Fibroblast of pulmonary artery (primary cell): ENCODE measurements at regions not wholly inside any gene's neighbourhood (a gene's known extent, or its start where the extent isn't known, plus 50 kb on each side); places are given as distances from the start of the nearest gene placed in this dataset.

Experiments
- DNase-seq: peaks from one replicate; pipeline ENCODE4 v3.0.0-alpha.2; 2010; ENCODE audit warnings: low read depth
- H3K4me3 ChIP-seq: replicated peaks from 2 replicates; pipeline ENCODE4 v1.5.1; 2011; ENCODE audit warnings: low read depth, mild to moderate bottlenecking, control low read depth, low read length, moderate library complexity
- CTCF ChIP-seq: IDR thresholded peaks from 2 replicates; pipeline ENCODE4 v1.5.1; 2011; ENCODE audit warnings: mild to moderate bottlenecking, control low read depth, low read length, inconsistent platforms; ENCODE audit errors: missing control alignments

GRCh38 chr1:83028467-83028866, 970.5 kb downstream of the TTLL7 start:
- TF ChIP-seq CTCF: no peak
- no peak for DNase-seq
- H3K4me3 ChIP-seq: no peak overlapping the region

- no peak for DNase-seq
- H3K4me3 ChIP-seq: no peak overlapping the region
- no peak for TF ChIP-seq CTCF
Observed at GRCh38 chr1:83027511-83027910, 971.4 kb downstream of the TTLL7 start.

GRCh38 chr1:83026745-83027144, 972.2 kb downstream of the TTLL7 start:
- H3K4me3 ChIP-seq: no peak overlapping the region
- DNase-seq: no peak
- no peak for TF ChIP-seq CTCF

- DNase-seq: no peak
- no peak overlapping the region for H3K4me3 ChIP-seq
- TF ChIP-seq CTCF: no peak
Observed at GRCh38 chr1:83024251-83024767, 974.6 kb downstream of the TTLL7 start.

- DNase-seq: no peak
- no peak for TF ChIP-seq CTCF
- no peak overlapping the region for H3K4me3 ChIP-seq
Observed at GRCh38 chr1:83023212-83023611, 975.7 kb downstream of the TTLL7 start.

GRCh38 chr1:83022206-83022605, 976.7 kb downstream of the TTLL7 start:
- no peak for TF ChIP-seq CTCF
- H3K4me3 ChIP-seq: no peak overlapping the region
- DNase-seq: no peak

GRCh38 chr1:83017701-83018100, 981.2 kb downstream of the TTLL7 start:
- no peak for TF ChIP-seq CTCF
- DNase-seq: no peak
- H3K4me3 ChIP-seq: no peak overlapping the region
